GM04503 (cell line): ENCODE measurements at regions not wholly inside any gene's neighbourhood (a gene's known extent, or its start where the extent isn't known, plus 50 kb on each side); places are given as distances from the start of the nearest gene placed in this dataset.
"Not testable (repeated sequence)": the region's sequence is repeated elsewhere in the genome, so short reads cannot be mapped to it uniquely, and the experiment has no call there.

Experiments
- DNase-seq: peaks from one replicate; pipeline ENCODE4 v3.0.0-alpha.2; 2012; ENCODE audit warnings: low read depth

GRCh38 chr2:58364098-58364497 is 123.0 kb upstream of the FANCL start:
- no peak for DNase-seq

GRCh38 chr2:58358026-58358425 is 116.9 kb upstream of the FANCL start:
- no peak for DNase-seq

- DNase-seq, result no peak
These were observed 116.4 kb upstream of the FANCL start for GRCh38 chr2:58357521-58357920.

GRCh38 chr2:58354230-58354629 is 113.1 kb upstream of the FANCL start:
- DNase-seq, result no peak

- no peak for DNase-seq
These were observed 109.4 kb upstream of the FANCL start for GRCh38 chr2:58350484-58350883.

GRCh38 chr2:58347810-58348209 is 106.7 kb upstream of the FANCL start:
- no peak for DNase-seq

- no peak for DNase-seq
These were observed 99.9 kb upstream of the FANCL start for GRCh38 chr2:58341047-58341446.

GRCh38 chr2:58339548-58340243 is 98.6 kb upstream of the FANCL start:
- DNase-seq, result no peak

GRCh38 chr2:58336416-58336815 is 95.3 kb upstream of the FANCL start:
- no peak for DNase-seq

- DNase-seq, result no peak
These were observed 93.3 kb upstream of the FANCL start for GRCh38 chr2:58334414-58334813.

- not testable (repeated sequence) for DNase-seq
These were observed 84.3 kb upstream of the FANCL start for GRCh38 chr2:58325296-58325895.

GRCh38 chr2:58319481-58319880 is 78.4 kb upstream of the FANCL start:
- no peak for DNase-seq

GRCh38 chr2:58318949-58319348 is 77.8 kb upstream of the FANCL start:
- not testable (repeated sequence) for DNase-seq

- DNase-seq, result no peak
These were observed 72.8 kb upstream of the FANCL start for GRCh38 chr2:58313926-58314325.

GRCh38 chr2:58308435-58308834 is 67.3 kb upstream of the FANCL start:
- DNase-seq, result no peak

GRCh38 chr2:58304843-58305242 is 63.7 kb upstream of the FANCL start:
- no peak for DNase-seq

GRCh38 chr2:58299123-58299522 is 58.0 kb upstream of the FANCL start:
- no peak for DNase-seq

- no peak for DNase-seq
These were observed 51.9 kb upstream of the FANCL start for GRCh38 chr2:58293056-58293455.

- no peak for DNase-seq
These were observed 50.8 kb upstream of the FANCL start for GRCh38 chr2:58291726-58292438.
